ENCODE measurements at regions not wholly inside any gene's neighbourhood (a gene's known extent, or its start where the extent isn't known, plus 50 kb on each side); places are given as distances from the start of the nearest gene placed in this dataset.

GRCh38 chr11:38968951-38969350 lies 2370.9 kb upstream of the RAG2 start:
- CTCF ChIA-PET = no interaction called here
- TF ChIP-seq, protein P1, sequence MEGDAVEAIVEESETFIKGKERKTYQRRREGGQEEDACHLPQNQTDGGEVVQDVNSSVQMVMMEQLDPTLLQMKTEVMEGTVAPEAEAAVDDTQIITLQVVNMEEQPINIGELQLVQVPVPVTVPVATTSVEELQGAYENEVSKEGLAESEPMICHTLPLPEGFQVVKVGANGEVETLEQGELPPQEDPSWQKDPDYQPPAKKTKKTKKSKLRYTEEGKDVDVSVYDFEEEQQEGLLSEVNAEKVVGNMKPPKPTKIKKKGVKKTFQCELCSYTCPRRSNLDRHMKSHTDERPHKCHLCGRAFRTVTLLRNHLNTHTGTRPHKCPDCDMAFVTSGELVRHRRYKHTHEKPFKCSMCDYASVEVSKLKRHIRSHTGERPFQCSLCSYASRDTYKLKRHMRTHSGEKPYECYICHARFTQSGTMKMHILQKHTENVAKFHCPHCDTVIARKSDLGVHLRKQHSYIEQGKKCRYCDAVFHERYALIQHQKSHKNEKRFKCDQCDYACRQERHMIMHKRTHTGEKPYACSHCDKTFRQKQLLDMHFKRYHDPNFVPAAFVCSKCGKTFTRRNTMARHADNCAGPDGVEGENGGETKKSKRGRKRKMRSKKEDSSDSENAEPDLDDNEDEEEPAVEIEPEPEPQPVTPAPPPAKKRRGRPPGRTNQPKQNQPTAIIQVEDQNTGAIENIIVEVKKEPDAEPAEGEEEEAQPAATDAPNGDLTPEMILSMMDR (IDR thresholded peaks at IDR 0.05; ENCODE audit: control extremely low read depth, extremely low read depth, low read depth, missing control alignments) = no peak
- POLR2A ChIA-PET = interaction anchor here (0.5 kb wide), 1 partner anchor 1666 kb away, joined by 5 read pairs; no protein-coding TSS in a partner anchor
- DNase-seq (ENCODE audit: extremely low spot score) = no peak

DNA sequence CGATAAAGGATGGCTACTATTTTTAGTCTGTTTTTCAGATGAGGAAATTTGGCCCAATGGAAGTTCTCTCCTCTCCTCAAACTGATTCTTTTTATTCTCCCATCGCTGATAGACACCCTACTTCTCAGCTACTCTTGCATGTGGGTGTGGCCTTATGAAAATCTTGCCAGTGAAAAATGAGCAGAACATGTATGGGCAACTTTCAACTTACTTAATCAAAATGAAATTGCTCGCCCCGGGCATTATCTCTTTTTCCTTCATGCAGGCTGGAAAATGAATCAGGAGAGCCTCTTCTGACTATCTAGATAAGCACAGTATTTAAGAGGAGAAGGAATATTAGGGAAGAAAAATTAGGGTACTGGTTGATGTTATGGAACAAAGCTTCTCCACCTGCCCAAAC lies 2354.7 kb upstream of the RAG2 start:
- no peak for DNase-seq (ENCODE audit: extremely low spot score)
- CTCF ChIA-PET = no interaction called here
- POLR2A ChIA-PET = no interaction called here
- TF ChIP-seq, protein P1 (IDR thresholded peaks at IDR 0.05; ENCODE audit: control extremely low read depth, extremely low read depth, low read depth, missing control alignments) = no peak

- no peak for DNase-seq (ENCODE audit: extremely low spot score)
- POLR2A ChIA-PET = no interaction called here
- TF ChIP-seq, protein P1 (IDR thresholded peaks at IDR 0.05; ENCODE audit: control extremely low read depth, extremely low read depth, low read depth, missing control alignments) = no peak
- CTCF ChIA-PET = no interaction called here
Observed at GRCh38 chr11:38950867-38951266, 2352.8 kb upstream of the RAG2 start.

DNA sequence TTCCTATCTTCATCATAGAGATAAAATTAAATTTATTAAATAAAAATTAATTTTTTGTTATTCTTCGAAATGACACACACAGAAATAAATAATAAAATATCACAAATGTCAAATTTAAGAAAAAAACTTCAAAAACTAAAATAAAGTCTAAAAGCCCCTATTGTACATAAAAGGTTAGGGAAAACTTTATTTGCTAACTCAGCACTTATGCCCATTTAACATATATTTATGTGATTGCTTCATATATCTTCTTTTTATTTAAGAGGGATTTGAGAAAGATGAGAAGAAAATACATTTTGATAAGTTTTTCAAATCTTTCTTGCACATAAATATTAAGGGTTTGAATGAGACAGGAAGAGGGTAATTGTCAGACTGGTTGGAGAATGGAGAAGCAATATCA lies 2350.4 kb upstream of the RAG2 start:
- ChIA-PET CTCF (no interaction called here), POLR2A (no interaction called here)
- no peak for DNase-seq (ENCODE audit: extremely low spot score)
- TF ChIP-seq, protein P1 (IDR thresholded peaks at IDR 0.05; ENCODE audit: control extremely low read depth, extremely low read depth, low read depth, missing control alignments) = no peak

DNA sequence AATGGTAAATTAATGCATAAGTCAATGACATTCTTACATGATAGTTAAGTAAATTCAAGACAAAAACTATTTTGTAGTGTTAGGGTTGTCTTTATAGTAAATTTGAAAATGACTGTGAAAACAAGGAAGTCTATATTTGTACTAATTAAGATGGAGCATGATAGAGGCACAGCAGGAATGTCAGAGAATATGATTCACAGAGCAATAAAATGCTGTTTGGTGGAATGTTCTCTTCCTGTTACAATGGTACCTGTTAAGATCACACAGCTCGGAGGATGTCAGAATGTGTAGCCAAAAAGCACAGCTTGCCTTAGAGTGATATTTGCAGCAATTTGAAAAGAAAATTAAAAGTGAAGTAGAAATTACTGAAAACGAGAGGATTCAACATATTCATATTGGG lies 2339.7 kb upstream of the RAG2 start:
- DNase-seq (ENCODE audit: extremely low spot score) = no peak
- CTCF ChIA-PET = no interaction called here
- TF ChIP-seq, protein P1 (IDR thresholded peaks at IDR 0.05; ENCODE audit: control extremely low read depth, extremely low read depth, low read depth, missing control alignments) = no peak
- POLR2A ChIA-PET = no interaction called here

DNA sequence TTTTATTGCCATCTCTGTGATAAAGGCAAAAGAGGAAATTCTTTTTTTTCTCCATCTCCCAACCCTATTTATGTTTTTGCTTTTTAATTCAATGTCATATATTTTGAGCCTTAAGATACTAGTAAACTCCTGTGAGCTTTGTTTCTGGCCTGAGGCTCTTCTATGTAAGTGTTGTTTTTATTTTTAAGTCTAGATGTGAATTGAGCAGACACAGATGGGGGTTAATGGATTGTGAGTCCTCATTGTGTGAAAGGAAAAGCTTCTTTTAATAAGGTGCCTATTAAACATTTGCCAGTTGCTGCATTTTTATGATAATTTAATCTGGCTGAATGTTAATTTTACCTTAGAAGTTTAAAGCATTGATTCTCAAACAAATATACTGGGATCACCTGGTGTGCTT lies 2337.9 kb upstream of the RAG2 start:
- POLR2A ChIA-PET = no interaction called here
- TF ChIP-seq, protein P1 (IDR thresholded peaks at IDR 0.05; ENCODE audit: control extremely low read depth, extremely low read depth, low read depth, missing control alignments) = no peak
- CTCF ChIA-PET = interaction anchor here (1.3 kb wide), 1 partner anchor 28 kb away, joined by 3 read pairs; no protein-coding TSS in a partner anchor
- no peak for DNase-seq (ENCODE audit: extremely low spot score)

DNA sequence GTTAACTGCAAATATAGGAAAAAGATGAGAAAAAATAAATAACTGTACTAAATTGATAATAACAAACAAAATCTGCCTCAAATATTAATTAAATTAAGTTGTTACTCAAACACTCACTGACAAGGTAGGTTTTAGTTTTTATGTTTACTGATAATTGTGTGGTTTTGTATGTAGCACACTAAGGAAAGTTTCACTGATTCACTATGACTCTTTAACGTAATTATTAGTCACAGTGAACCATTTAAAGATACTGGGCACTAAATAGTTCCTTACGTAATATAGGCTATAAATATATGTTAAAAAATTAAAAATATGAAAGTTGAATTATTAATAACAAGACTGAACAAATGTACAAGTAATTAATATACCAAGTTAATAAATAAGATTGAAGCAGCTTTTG lies 2330.0 kb upstream of the RAG2 start:
- CTCF ChIA-PET = no interaction called here
- POLR2A ChIA-PET = no interaction called here
- no peak for DNase-seq (ENCODE audit: extremely low spot score)
- TF ChIP-seq, protein P1 (IDR thresholded peaks at IDR 0.05; ENCODE audit: control extremely low read depth, extremely low read depth, low read depth, missing control alignments) = no peak

Measured in GM10248 (cell line).